ENCODE measurements at regions not wholly inside any gene's neighbourhood (a gene's known extent, or its start where the extent isn't known, plus 50 kb on each side); places are given as distances from the start of the nearest gene placed in this dataset.

GRCh38 chr1:111063595-111063994 lies 76.3 kb downstream of the DRAM2 start:
- Histone ChIP-seq H3K4me3 (ENCODE audit: low read length in 3 of 3) (no peak overlapping the region), H3K9me3 (ENCODE audit: control insufficient read depth in 2 of 3, insufficient read depth in 1 of 3, low read length in 3 of 3) (peaks cover 0 to 18% (median 0%) of the 10 kb centered on the region in 3 donors), H3K4me1 (ENCODE audit: control insufficient read depth in 2 of 3, insufficient read depth in 2 of 3, low read depth in 1 of 3, low read length in 3 of 3) (no peaks in the 10 kb centered on the region), H3K36me3 (ENCODE audit: control insufficient read depth in 2 of 3, insufficient read depth in 3 of 3, low read length in 3 of 3) (no peaks in the 10 kb centered on the region), H3K9ac (ENCODE audit: low read length in 3 of 3) (no peak overlapping the region), H3K27me3 (ENCODE audit: control insufficient read depth, insufficient read depth, low read length) (no peaks in the 10 kb centered on the region), H3K27ac (ENCODE audit: low read depth in 2 of 2, low read length in 2 of 2) (no peak overlapping the region)
- DNase-seq: no peak
- intact Hi-C loops (cut with DNase I): no loop called here
- no peak for TF ChIP-seq CTCF (IDR thresholded peaks at IDR 0.05; ENCODE audit: borderline replicate concordance, extremely low read depth, insufficient read depth)
- FAIRE-seq: no peak

GRCh38 chr1:111062624-111063023 lies 77.3 kb downstream of the DRAM2 start:
- no peak for FAIRE-seq
- Histone ChIP-seq H3K9me3 (ENCODE audit: control insufficient read depth in 2 of 3, insufficient read depth in 1 of 3, low read length in 3 of 3) (peaks cover 0 to 18% (median 0%) of the 10 kb centered on the region in 3 donors), H3K9ac (ENCODE audit: low read length in 3 of 3) (no peak overlapping the region), H3K27me3 (ENCODE audit: control insufficient read depth, insufficient read depth, low read length) (no peaks in the 10 kb centered on the region), H3K4me3 (ENCODE audit: low read length in 3 of 3) (no peak overlapping the region), H3K27ac (ENCODE audit: low read depth in 2 of 2, low read length in 2 of 2) (no peak overlapping the region), H3K36me3 (ENCODE audit: control insufficient read depth in 2 of 3, insufficient read depth in 3 of 3, low read length in 3 of 3) (no peaks in the 10 kb centered on the region), H3K4me1 (ENCODE audit: control insufficient read depth in 2 of 3, insufficient read depth in 2 of 3, low read depth in 1 of 3, low read length in 3 of 3) (no peaks in the 10 kb centered on the region)
- TF ChIP-seq CTCF (IDR thresholded peaks at IDR 0.05; ENCODE audit: borderline replicate concordance, extremely low read depth, insufficient read depth): no peak
- DNase-seq: no peak
- intact Hi-C loops (cut with DNase I): no loop called here

GRCh38 chr1:111062081-111062480 lies 77.8 kb downstream of the DRAM2 start:
- no peak for FAIRE-seq
- Histone ChIP-seq H3K27ac (ENCODE audit: low read depth in 2 of 2, low read length in 2 of 2) (no peak overlapping the region), H3K9me3 (ENCODE audit: control insufficient read depth in 2 of 3, insufficient read depth in 1 of 3, low read length in 3 of 3) (peaks cover 0 to 18% (median 0%) of the 10 kb centered on the region in 3 donors), H3K36me3 (ENCODE audit: control insufficient read depth in 2 of 3, insufficient read depth in 3 of 3, low read length in 3 of 3) (no peaks in the 10 kb centered on the region), H3K4me1 (ENCODE audit: control insufficient read depth in 2 of 3, insufficient read depth in 2 of 3, low read depth in 1 of 3, low read length in 3 of 3) (no peaks in the 10 kb centered on the region), H3K27me3 (ENCODE audit: control insufficient read depth, insufficient read depth, low read length) (no peaks in the 10 kb centered on the region), H3K9ac (ENCODE audit: low read length in 3 of 3) (no peak overlapping the region), H3K4me3 (ENCODE audit: low read length in 3 of 3) (no peak overlapping the region)
- no peak for TF ChIP-seq CTCF (IDR thresholded peaks at IDR 0.05; ENCODE audit: borderline replicate concordance, extremely low read depth, insufficient read depth)
- DNase-seq: no peak
- intact Hi-C loops (cut with DNase I): no loop called here

GRCh38 chr1:111054656-111055055 lies 85.2 kb downstream of the DRAM2 start:
- FAIRE-seq: no peak
- Histone ChIP-seq H3K36me3 (ENCODE audit: control insufficient read depth in 2 of 3, insufficient read depth in 3 of 3, low read length in 3 of 3) (no peaks in the 10 kb centered on the region), H3K4me1 (ENCODE audit: control insufficient read depth in 2 of 3, insufficient read depth in 2 of 3, low read depth in 1 of 3, low read length in 3 of 3) (no peaks in the 10 kb centered on the region), H3K4me3 (ENCODE audit: low read length in 3 of 3) (no peak overlapping the region), H3K9ac (ENCODE audit: low read length in 3 of 3) (no peak overlapping the region), H3K9me3 (ENCODE audit: control insufficient read depth in 2 of 3, insufficient read depth in 1 of 3, low read length in 3 of 3) (no peaks in the 10 kb centered on the region), H3K27ac (ENCODE audit: low read depth in 2 of 2, low read length in 2 of 2) (no peak overlapping the region), H3K27me3 (ENCODE audit: control insufficient read depth, insufficient read depth, low read length) (no peaks in the 10 kb centered on the region)
- intact Hi-C loops (cut with DNase I): no loop called here
- no peak for TF ChIP-seq CTCF (IDR thresholded peaks at IDR 0.05; ENCODE audit: borderline replicate concordance, extremely low read depth, insufficient read depth)
- DNase-seq: no peak
